Mesendoderm (in vitro differentiated cells): ENCODE measurements at regions not wholly inside any gene's neighbourhood (a gene's known extent, or its start where the extent isn't known, plus 50 kb on each side); places are given as distances from the start of the nearest gene placed in this dataset.

Experiments used
- small RNA-seq: library from polyadenylated mRNA; stranded (forward); fragments of <200 nt; extraction: miRNeasy Mini kit (QIAGEN cat#:217004); gene quantifications from one replicate; pipeline ENCODE3, GENCODE V24; 2013; ENCODE audit not compliant: insufficient read depth

Small RNA genes lying in the stretch of these regions (small RNA-seq; reads per million reads assigned to genes)
- gene RNA5SP431, result 1.4 reads per million
